ENCODE measurements at regions not wholly inside any gene's neighbourhood (a gene's known extent, or its start where the extent isn't known, plus 50 kb on each side); places are given as distances from the start of the nearest gene placed in this dataset.

GRCh38 chr6:150659046-150659763, 59.5 kb downstream of the PLEKHG1 start:
- TF ChIP-seq CTCF (IDR thresholded peaks at IDR 0.05) (no peak), POLR2AphosphoS5 (IDR thresholded peaks at IDR 0.05; ENCODE audit: insufficient read depth in 1 of 2, low read depth in 1 of 2) (no peak), POLR2A (IDR thresholded peaks at IDR 0.05) (no peak)
- Histone ChIP-seq H3K36me3 (no peaks in the 10 kb centered on the region), H3K27me3 (no peaks in the 10 kb centered on the region), H3K4me3 (no peak overlapping the region), H3K4me1 (no peaks in the 10 kb centered on the region), H3K9me3 (no peaks in the 10 kb centered on the region), H3K27ac (no peak overlapping the region)
- intact Hi-C loops (cut with DNase I), result no loop called here
- no peak for DNase-seq (ENCODE audit: extremely low spot score in 2 of 2)

DNA sequence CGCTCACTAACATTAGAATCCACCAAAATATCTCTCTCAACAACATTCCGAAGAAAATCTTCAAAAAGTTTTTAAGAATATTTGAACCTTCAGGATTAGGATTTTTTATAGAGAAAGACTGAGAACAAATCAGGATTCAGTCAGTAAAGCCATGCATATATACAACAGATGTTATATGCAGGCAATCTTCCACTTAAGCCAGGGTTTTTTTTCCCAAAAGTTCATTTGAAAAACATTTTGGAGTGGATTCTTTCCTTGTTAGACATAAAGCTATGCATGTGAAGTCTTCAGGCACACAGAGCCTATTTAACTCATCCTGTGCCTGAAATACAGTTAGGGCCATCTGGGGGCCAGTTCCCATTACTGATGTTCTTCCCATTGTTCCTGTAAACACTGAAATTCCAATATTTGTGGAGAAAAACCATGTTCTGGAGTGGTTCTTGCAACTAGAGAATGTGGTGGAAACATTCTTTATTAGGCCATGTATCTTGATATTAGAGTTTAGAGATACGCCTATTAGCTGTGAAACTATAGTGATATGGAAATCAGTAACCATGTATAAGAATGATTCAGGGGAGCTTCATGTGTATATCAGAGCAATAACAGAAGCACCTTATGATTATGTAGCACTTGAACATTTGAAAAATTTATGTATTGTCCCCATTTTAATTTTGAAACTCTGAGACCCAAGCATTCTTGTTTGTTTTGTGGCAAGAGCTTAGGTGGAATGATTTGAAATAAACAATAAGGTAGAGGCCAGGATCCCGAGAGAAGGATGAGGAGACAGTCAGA, 61.7 kb downstream of the PLEKHG1 start:
- TF ChIP-seq POLR2A (IDR thresholded peaks at IDR 0.05) (no peak), CTCF (IDR thresholded peaks at IDR 0.05) (no peak), POLR2AphosphoS5 (IDR thresholded peaks at IDR 0.05; ENCODE audit: insufficient read depth in 1 of 2, low read depth in 1 of 2) (no peak)
- intact Hi-C loops (cut with DNase I), result no loop called here
- no peaks in the 10 kb centered on the region for H3K9me3 ChIP-seq
- H3K4me1 ChIP-seq, result no peaks in the 10 kb centered on the region
- no peaks in the 10 kb centered on the region for H3K27me3 ChIP-seq
- H3K27ac ChIP-seq, result no peak overlapping the region
- no peak for DNase-seq (ENCODE audit: extremely low spot score in 2 of 2)
- no peak overlapping the region for H3K4me3 ChIP-seq
- no peaks in the 10 kb centered on the region for H3K36me3 ChIP-seq

GRCh38 chr6:150662814-150663213, 63.1 kb downstream of the PLEKHG1 start:
- peaks cover 2% of the 10 kb centered on the region for H3K4me1 ChIP-seq
- H3K9me3 ChIP-seq, result no peaks in the 10 kb centered on the region
- TF ChIP-seq POLR2AphosphoS5 (IDR thresholded peaks at IDR 0.05; ENCODE audit: insufficient read depth in 1 of 2, low read depth in 1 of 2), result no peak
- TF ChIP-seq CTCF (IDR thresholded peaks at IDR 0.05), result no peak
- TF ChIP-seq POLR2A (IDR thresholded peaks at IDR 0.05), result no peak
- no peak overlapping the region for H3K27ac ChIP-seq
- no peaks in the 10 kb centered on the region for H3K36me3 ChIP-seq
- intact Hi-C loops (cut with DNase I), result no loop called here
- H3K4me3 ChIP-seq, result no peak overlapping the region
- no peak for DNase-seq (ENCODE audit: extremely low spot score in 2 of 2)
- H3K27me3 ChIP-seq, result no peaks in the 10 kb centered on the region

GRCh38 chr6:150664091-150664490, 64.4 kb downstream of the PLEKHG1 start:
- TF ChIP-seq CTCF (IDR thresholded peaks at IDR 0.05) (no peak), POLR2AphosphoS5 (IDR thresholded peaks at IDR 0.05; ENCODE audit: insufficient read depth in 1 of 2, low read depth in 1 of 2) (no peak), POLR2A (IDR thresholded peaks at IDR 0.05) (no peak)
- H3K27ac ChIP-seq, result no peak overlapping the region
- intact Hi-C loops (cut with DNase I), result no loop called here
- DNase-seq (ENCODE audit: extremely low spot score in 2 of 2), result no peak
- H3K4me3 ChIP-seq, result no peak overlapping the region
- H3K36me3 ChIP-seq, result no peaks in the 10 kb centered on the region
- H3K27me3 ChIP-seq, result no peaks in the 10 kb centered on the region
- H3K4me1 ChIP-seq, result peaks cover 15% of the 10 kb centered on the region
- no peaks in the 10 kb centered on the region for H3K9me3 ChIP-seq

- no peak for DNase-seq (ENCODE audit: extremely low spot score in 2 of 2)
- H3K27ac ChIP-seq, result no peak overlapping the region
- peaks cover 22% of the 10 kb centered on the region for H3K4me1 ChIP-seq
- TF ChIP-seq POLR2AphosphoS5 (IDR thresholded peaks at IDR 0.05; ENCODE audit: insufficient read depth in 1 of 2, low read depth in 1 of 2) (no peak), POLR2A (IDR thresholded peaks at IDR 0.05) (no peak), CTCF (IDR thresholded peaks at IDR 0.05) (no peak)
- H3K9me3 ChIP-seq, result no peaks in the 10 kb centered on the region
- H3K27me3 ChIP-seq, result no peaks in the 10 kb centered on the region
- no peak overlapping the region for H3K4me3 ChIP-seq
- no peaks in the 10 kb centered on the region for H3K36me3 ChIP-seq
- intact Hi-C loops (cut with DNase I), result no loop called here
These were observed 66.4 kb downstream of the PLEKHG1 start for GRCh38 chr6:150666071-150666470.

All from vagina (tissue), 2 donors.